Anterior cingulate cortex (tissue), 58 donors: ENCODE measurements at regions not wholly inside any gene's neighbourhood (a gene's known extent, or its start where the extent isn't known, plus 50 kb on each side); places are given as distances from the start of the nearest gene placed in this dataset.

Experiments
- DNase-seq, 58 donors: peaks; one replicate each; lab custom pipeline; 2025; lab: John Stamatoyannopoulos, UW

- no peak for DNase-seq
These were observed 133.7 kb downstream of the ADAMTS15 start for GRCh38 chr11:130582176-130582575.

DNA sequence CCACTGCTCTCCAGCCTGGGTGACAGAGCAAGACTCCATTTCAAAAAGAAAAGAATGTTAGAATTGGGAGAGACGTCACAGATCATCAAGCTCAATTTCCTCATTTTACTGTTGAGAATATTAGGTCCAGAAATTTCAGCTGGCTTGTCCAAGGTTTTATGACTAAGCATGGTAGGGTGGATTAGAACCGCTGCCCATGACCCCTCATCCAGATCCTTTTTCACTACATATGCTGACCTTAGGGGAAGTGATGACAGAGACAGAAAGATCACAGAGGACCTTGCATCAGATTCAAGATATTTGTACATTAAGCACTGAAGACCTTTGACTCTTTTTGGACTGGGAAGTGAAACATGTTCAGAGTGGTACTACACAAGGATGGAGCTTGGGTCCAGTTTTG, 134.5 kb downstream of the ADAMTS15 start:
- no peak for DNase-seq

GRCh38 chr11:130583801-130584211, 135.4 kb downstream of the ADAMTS15 start:
- DNase-seq, result peak in 32 of 58 donors; percentile 6 to 77 (median 45)

DNA sequence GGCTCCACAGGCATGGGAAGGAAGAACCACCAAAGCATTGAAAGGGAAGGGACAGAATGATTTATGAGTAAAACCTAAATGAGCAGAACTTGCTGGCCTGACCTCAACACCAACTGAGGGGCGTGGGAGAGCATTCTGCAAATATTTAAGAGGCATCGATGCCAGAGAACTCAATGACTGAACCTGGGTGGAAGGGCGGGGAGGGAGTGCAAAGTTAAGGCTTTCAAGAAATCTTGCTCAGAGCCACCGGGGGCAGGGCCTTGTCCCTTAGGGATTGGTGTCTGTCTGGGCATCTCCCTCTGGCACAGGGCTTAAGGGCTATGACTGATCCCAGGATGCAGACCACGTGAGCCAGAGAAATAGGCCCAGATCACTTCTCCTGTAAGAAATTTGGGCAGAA, 137.1 kb downstream of the ADAMTS15 start:
- no peak for DNase-seq

GRCh38 chr11:130587658-130588057, 139.2 kb downstream of the ADAMTS15 start:
- DNase-seq, result no peak

DNA sequence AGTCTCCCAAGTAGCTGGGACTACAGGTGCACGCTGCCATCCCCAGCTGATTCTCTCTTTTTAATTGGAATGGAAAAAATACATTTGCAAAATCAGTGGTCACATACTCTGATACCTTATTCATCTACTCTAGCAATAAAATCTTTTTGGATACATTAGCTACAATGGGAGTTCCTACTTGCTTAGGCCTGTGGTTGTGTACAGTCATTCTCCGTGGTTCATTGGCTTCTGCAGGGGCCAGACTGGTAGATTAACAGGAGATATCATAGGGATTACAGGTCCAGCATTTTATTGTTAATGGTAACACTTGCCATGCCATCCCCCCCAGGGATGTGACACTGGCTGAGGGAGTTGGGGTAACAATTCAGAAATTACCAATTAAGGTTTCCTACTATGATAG, 140.0 kb downstream of the ADAMTS15 start:
- no peak for DNase-seq

DNA sequence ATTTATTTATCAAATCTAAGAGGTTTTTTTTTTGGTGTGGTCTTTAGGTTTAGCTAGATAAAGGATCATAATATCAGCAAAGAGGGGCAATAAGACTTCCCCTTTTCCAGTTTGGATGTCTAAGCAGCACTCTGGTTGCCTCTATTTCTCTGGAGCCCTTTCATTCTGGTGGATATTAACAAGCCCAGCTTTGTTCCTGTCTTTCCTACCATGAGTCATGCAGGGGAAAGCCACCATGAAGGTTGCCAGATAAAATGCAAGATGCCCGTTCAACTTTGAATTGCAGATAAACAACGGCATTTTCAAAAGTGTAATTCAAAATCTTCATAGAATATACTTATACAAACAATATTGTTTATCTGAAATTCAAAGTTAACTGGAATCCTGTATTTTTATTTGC, 143.6 kb downstream of the ADAMTS15 start:
- no peak for DNase-seq

DNA sequence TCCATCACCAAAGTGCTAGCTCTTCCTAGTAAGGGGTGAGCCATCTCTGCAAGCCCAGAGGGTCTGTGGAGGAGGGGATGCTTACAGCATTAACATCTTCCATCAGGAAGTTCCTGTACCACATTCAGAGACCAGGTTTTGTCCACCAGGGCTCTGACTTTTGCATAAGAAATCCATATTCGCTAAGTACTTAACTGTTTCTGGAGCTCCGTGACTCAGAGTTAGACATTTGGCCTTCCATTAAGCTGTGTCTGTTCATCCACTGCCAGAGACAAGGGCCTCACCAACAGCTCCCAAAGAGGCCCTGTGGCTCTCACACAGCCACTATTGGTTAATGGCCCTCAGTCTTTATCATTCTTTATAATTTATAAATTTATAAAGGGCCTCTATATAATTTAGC, 144.6 kb downstream of the ADAMTS15 start:
- DNase-seq, result no peak

DNA sequence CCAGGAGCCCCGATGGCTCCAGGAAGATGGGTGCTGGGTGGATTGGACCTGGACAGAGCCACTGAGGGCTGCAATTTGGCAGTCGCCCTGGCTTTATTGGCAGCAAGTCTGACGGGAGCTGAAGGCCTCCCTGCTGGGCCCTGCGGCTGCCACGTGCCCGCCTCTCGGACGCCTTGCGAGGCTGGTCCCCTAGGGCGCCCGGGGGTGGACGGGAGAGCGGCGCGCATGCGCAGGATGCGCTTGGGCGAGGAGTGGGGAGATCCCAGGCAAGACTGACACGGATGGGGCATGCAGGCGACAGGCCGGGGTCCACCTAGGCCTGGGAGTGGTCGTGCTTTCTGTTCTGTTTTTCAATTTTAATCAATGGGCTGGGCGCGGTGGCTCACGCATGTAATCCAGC, 150.0 kb downstream of the ADAMTS15 start:
- DNase-seq, result no peak

GRCh38 chr11:130599073-130599654, 150.7 kb downstream of the ADAMTS15 start:
- peak in 1 of 58 donors; percentile 10 for DNase-seq

DNA sequence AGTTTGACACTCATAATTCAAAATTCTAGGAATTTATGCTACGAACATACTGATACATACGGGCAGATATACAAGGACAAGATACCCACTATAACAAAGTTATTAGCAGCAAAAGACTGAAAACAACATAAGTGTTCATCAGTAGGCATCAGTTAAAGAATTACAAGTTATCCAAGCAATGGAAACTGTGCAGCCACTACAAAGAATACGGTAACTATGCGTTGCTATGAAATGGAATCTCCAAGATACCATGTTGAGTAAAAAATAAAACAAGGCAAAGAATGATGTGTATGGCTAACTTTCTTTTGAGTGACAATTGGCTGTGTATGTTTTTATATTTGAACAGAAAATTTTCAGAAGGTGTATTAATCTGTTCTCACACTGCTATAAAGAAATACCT, 151.7 kb downstream of the ADAMTS15 start:
- no peak for DNase-seq

DNA sequence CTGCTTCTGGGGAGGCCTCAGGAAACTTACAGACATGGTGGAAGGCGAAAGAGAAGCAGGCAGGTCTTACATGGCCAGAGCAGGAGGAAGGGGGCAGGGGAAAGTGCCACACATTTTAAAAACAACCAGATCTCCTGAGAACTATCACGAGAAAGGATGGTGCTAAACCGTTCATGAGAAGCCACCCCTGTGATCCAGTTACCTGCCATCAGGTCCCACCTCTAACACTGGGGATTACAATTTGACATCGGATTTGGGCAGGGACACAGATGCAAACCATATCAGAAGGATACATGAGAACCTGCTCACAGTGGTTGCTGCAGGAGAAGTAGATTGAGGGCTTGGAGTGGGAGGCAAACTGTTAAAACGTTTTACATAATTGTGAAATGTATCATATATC, 152.2 kb downstream of the ADAMTS15 start:
- DNase-seq, result no peak

- peak in 9 of 58 donors; percentile 10 to 39 (median 23) for DNase-seq
These were observed 152.7 kb downstream of the ADAMTS15 start for GRCh38 chr11:130601141-130601540.

DNA sequence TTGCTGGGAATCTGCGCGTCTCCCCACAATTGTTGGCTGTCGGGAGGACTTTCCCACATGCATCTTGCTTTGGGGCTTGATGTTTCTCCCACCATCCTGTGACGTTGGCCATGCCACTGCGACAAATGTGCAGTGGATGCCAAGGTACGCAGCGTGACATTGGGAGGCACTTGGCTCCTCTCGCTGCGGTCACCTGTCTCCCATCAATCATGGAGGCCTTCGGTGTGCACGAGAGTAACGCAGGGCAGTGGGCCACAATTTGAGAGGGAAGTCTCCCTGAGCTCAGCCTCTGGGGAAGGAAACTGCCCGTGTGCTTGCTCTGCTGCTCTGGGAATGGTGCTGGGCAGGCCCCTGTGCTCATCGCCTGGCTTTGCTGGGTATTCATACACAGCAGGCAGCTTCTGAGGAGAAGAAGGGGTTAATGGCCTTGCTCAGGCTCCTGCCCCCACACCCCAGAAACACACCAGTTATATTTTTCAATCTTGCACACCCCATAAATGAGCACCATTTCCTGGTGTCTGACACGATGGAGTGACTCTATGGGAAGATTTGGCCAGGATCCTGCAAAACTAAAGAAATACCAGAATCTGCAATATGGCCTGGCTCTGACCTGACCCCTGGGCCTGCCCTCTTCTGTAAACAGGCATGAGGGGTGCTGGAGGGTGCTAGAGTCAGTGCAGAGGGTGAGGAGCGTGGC, 153.5 kb downstream of the ADAMTS15 start:
- no peak for DNase-seq

DNA sequence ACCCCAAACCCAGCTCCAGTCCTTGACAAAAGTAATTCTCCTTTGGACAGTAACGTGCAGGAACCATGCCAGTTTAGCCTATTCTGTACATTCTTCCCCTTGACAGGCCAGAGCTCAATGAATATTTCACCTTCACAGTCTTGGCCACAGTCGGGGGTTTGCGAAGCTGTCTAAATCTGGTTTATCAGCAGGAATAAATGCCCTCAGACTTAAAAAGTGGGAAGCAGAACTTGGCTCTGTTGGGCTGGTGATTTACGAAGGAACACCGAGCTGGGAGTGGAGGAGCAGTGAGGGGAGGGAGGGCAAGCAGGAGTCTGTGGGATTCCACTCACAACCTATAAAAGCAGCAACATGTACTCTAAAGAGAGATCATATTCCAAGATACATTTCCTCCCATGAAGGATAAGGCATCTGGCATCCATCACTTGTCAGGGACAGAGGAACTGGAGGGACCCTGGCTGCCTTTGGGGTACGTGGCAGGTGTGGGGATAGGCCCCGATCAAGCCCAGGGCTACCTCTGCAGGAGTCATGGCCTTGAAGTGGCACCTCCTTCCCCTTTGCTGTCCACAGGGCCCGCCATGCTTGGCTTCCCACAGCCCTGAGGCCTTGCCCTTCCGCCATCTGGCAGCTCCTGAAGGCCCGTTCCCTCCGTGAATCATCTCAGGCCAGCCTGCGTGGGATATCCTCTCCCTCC, 154.3 kb downstream of the ADAMTS15 start:
- no peak for DNase-seq

DNA sequence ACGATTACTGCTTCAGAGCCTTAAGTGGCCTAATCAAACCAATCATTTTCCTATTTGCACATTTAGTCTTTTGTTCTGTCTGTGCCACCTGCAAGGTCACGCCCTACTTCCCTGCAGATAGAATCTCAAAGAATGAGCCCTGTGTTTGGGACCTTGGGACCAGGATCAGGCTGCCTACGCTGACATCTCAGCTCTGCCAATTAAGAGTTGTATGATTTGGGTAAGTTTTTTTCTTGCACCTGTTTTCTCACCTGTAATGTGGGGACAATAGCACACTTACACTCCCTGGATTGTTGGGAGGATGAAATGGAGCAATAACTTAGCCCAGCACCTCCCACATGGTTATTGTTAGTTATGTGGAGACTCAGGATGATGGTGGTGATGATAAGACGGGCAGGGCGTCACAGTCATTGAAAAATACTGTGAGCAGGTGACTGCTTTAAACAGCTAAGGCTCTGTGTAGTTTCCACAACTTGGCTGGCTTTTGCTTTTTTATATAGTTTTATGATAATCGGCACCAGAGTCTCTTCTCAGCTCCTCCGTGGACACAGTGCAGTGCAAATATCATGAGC, 155.0 kb downstream of the ADAMTS15 start:
- no peak for DNase-seq

GRCh38 chr11:130604606-130605005, 156.2 kb downstream of the ADAMTS15 start:
- DNase-seq, result no peak

DNA sequence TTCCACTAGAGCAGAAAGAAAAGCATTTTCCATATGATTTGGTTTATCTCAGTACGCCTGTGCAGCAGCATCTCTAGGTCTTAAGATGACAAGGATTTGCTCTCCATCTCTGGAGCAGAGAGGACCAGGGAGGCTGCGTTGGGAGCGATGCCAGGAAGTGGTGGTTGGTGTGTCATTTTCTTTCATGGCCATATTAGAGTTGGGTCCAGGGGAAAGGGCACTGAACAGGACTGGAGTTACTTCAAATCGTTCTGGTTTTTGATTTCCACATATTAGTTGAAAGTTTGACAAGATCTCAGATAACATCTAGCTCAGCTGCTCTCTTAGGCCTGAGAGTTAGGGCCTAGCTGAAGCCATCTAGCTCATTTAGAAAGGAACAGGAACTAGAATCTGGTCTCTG, 157.7 kb downstream of the ADAMTS15 start:
- no peak for DNase-seq

- peak in 1 of 58 donors; percentile 48 for DNase-seq
These were observed 158.5 kb downstream of the ADAMTS15 start for GRCh38 chr11:130606781-130607511.

- DNase-seq, result peak in 1 of 58 donors; percentile 31
These were observed 159.8 kb downstream of the ADAMTS15 start for GRCh38 chr11:130608287-130608686.
